HG02870 (cell line): ENCODE measurements at regions not wholly inside any gene's neighbourhood (a gene's known extent, or its start where the extent isn't known, plus 50 kb on each side); places are given as distances from the start of the nearest gene placed in this dataset.
"Not testable (repeated sequence)": the region's sequence is repeated elsewhere in the genome, so short reads cannot be mapped to it uniquely, and the experiment has no call there.

Experiments
- ATAC-seq: cut with Tn5 transposase; IDR thresholded peaks from one replicate; pipeline ENCODE4 v1.9.1; 2021; ENCODE audit warnings: mild to moderate bottlenecking, moderate library complexity; ENCODE audit not compliant: unreplicated experiment

DNA sequence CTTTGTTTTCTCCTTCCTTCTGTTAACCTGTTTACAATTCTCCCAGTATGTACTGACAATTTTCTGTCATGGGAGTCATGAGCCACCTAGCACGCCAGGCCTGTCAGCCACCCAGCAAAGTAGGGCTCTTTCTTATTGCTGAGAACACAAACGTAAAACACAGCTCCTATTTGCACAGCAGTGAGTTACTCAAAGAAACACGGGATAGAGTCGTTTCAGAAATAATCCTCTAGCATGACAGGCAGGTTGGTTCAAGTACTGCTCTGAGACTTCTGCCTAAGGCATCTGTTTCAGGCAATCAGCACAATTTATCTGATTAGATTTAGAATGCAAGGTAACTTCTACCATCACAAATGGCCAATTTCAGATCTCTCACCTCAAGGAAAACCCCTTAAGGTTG is 88.8 kb downstream of the CD24 start:
- ATAC-seq, result no peak

DNA sequence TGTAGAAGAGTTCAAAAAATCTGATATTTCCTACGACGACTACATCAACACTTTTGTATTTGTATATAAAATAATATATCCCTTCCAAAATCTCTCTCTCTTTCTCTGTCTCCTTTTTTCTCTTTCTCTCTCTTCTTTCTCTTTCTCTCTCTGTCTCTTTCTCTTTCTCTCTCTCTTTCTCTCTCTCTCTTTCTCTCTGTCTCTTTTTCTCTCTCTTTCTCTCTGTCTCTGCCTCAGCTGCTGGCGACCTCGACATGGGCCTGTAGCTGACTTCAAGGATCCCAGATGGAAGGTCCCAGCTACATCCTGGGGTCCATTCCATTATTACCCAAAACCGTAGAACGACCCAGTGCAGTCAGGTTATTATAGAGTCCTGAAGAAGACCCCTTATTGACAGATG is 90.0 kb downstream of the CD24 start:
- ATAC-seq, result no peak

DNA sequence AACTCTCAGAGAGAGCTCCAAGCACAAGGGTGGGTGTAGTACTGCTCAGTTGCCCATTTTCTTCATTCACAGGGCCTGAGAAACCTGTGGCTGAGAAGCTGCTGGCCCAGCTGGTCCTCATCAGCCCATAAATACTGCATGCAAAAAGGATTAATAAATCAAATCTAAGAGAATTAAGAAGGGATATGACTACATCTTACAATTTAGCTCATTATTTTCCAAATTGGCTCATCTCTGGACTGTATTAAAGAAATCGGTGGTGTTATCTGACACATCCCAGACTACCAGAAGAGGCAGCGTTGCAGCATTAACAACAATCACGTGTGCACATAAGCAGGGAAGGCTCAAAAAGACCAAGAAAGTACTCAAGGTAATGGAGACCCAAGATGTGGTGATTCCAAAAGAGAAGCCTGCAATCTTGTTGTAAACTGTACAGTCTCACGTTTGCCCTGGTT is 90.7 kb downstream of the CD24 start:
- ATAC-seq, result no peak

DNA sequence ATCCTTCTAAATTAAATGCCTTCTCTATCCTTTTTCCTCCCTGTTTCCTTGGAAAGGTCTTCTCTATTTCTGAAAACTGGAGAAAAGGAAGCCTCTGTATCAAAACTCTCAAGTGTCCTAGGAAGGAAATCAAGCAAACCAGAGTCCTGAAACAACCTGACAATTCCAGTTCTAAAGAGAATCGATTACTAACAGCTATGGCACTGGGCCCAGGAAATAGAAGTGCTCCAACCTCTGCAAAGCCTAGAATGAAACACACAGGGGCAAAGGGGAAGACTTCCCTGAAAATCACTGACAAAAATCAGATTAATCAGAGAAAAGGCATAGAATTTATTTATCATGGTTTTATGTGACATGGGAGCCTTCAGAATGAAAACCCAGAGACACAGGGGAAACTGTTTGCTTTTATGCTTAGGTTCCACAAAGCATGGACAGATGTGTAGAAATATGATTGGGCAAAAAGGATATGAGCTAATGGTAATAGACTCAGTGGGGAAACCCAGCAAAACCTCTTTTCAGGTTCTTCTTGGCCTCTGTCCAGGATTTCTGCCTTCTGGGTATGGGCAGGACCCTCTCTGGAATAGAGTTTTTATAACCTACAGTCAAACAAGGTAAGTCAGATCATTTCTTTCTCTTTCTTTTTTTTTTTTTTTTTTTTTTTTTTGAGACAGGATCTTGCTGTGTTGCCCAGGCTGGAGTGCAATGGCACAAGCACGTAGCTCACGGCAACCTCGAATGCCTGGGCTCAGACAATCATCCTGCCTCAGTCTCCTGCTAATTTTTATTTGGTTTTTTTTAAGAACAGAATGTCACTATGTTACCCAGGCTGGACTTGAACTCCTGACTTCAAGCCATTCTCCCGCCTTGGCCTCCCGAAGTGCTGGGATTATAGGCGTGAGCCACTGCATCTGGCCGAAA is 91.7 kb downstream of the CD24 start:
- no peak for ATAC-seq

DNA sequence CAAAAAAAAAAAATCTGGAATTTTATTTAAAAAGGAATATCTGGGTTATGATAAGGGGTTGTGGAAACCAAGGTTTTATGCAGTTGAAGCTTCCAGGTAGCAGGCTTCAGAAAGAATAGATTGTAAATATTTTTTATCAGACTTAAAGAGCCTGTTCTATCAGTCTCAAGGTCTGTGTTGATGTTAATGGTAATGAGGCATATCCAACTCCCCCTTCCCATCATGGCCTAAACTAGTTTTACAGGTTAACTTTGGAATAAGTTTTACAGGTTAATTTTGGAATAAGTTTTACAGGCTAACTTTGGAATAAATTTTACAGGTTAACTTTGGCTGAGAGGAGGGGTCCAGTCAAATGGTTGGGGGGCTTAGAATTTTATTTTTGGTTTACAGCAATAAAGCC is 92.4 kb downstream of the CD24 start:
- ATAC-seq, result no peak

DNA sequence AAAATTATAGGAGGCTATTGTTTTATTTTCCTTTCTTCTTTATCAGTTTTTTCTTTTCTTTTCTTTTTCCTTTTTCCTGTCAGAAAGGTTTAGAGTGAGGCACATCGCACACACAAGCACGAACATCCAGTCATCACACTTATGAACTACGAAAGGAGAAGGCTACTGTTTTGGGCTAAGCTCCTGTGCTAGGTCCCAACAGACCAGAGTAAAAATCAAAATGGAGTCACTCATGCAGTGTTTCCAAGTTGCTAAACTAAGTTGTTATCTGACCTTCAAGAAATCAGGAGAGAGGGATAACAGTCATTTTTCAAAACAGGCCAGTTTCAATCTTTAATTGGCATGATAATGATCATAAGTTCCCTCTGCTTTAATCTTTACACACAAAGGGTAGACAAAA is 93.6 kb downstream of the CD24 start:
- ATAC-seq, result no peak

DNA sequence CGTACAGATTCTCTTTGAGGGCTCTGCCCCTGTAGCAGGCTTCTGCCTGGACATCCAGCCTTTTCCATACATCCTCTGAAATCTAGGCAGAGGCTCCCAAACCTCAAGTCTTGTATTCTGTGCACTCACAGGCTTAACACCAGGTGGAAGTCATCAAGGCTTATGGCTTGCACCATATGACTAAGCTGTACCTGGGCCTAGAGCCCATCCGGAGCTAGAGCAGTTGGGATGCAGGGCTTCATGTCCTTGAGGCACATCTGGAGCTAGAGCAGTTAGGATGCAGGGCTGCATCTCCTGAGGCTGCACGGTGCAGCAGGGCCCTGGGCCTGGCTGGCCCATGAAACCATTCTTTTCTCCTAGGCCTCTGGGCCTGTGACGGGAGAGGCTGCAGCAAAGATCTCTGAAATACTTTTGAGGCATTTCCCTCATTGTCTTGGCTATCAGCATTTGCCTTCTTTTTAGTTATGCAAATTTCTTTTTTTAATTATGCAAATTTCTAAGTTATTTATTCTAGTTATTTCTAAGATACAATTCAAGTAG is 98.7 kb downstream of the CD24 start:
- no peak for ATAC-seq

DNA sequence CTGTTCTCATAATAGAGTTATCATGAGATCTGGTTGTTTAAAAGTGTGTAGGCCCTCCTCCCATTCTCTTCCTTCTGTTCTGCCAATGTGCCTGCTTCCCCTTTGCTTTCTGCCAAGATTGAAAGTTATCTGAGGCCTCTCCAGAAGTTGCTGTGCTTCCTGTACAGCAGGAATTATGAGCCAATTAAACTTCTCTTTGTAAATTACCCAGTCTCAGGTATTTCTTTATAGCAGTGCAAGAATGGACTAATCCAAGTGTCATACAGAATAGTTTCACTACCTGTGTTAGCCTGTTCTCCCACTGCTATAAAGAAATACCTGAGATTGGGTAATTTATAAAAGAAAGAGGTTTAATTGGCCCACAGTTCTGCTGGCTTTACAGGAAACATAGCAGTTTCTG is 100.0 kb downstream of the CD24 start:
- no peak for ATAC-seq

DNA sequence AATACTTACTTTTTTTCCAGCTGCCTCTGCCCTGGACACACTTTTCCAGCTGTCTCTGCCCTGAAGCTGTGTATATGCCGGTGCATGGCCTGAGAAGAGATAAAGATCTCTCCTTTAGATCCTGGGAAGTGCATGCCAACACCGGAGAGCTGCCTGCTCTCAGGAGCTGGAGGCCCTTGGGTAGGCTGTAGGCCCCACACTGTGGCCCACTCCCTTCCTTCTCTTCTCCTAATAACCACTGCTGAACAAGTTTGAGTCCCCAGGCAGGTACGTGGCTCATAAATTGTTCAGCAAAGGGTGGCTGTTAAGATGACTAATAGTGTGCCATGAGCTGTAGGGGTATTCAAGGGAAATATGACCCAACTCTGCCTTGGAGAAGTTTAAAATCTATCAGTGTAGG is 102.5 kb downstream of the CD24 start:
- ATAC-seq, result no peak

DNA sequence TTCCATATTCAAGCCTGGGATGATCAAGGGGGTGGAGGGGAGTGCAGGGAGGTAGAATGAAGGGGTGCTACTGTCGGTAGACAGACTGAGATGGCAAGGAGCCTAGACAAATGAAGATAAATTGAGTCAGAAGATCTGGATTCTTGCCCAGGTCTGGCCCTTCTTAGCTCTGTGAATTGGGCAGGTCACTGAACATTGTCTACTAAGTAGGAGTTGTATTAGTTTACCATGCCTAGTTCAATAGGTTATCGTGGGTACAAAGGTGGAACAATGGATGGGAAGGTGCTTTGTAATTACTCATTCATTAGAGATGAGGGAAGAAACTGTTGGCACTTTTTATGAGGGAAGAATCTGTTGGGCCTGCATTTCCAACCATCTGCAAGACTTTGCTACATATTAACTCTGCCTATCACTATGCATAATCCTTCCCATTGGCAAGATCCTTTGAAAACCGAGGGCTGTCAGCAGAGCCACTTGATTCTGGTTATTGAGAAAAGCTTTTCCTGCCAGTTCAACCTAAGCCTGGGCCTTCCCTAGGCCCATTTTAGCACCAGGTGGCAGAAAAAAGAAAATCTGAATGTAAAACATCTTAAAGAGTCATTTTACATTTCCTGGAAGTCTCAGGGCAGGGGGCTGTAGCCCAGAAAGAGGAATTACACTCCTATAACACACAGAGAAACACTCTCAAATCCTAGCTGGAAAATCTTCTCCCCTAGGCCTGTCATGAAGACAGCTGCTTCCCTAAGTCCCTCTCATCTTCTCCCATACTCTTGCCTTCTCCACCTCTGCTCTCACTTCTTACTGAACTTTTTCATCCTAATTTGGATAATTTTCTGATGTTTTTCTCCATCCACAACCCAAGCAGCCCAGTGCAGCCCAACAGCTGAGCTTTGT is 103.5 kb downstream of the CD24 start:
- ATAC-seq, result no peak

DNA sequence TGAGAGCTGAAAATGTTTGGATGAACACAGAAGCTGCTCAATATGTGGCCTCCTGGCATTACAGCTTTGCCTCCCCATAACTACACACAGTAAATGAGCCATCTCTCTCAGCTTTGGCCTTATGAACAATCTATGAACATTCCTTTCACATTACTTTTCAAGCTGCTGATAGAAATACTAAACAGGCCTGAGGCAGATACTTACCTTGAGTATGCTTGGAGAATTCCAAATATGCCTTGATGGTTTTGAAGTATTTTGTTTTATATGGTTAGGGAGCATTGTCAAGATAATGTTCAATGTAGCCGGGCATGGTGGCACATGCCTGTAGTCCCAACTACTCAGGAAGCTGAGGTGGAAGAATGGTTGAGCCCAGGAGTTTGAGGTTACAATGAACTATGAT is 104.5 kb downstream of the CD24 start:
- no peak for ATAC-seq

DNA sequence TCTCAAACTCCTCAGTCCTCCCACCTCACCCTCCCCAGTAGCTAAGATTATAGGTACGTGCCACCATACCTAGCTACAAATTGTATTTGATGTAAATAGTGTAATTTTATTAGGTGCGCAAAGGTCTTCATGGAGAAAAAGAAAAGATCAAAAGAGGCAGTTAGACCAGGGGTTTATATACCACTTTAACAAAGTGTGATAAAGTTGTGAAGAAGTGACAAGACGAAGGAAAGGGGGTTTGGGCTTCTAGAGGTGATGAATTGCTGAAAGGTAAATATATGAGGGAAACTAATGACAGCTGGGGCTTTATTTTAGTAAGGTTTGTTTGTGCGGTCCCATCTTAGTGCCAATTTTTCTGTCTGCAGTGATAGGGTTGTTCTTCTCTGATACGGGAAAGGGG is 105.3 kb downstream of the CD24 start:
- ATAC-seq, result no peak

DNA sequence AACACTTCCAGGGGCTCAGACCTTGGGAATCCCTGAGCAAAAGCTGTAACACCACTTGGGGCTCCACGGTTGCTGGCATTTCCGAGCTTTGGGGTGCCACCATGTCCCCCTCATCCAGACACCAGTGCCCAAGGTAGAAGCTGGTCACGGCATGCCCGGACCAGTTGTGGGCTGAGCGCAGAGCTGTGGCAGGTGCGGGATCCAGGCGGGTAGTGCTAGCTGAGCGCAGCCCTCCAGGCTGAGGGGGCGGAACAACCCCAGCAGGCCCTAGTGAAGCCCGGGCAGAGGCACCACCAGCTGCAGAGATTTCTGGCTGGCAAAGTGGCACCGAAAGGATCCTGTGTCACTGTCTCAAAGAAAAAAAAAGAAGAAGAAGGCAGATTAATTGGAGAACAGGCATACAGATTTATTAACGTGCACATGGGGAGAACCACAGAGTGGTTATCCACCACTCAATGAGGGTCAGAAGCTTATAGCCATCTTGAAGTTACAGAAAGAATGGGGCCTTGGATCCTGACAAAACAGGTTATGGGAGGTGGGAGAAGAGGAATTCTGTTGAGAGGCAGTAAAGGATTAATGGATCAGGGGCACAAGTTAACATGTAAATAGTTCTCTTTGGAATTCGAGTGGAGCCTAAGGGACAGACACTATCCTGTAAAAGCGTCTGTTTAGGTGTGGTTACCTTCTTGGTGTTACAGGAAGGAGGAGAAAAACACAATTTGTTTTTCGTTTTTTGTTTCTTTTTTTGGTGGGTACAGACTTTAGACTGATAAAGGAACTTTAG is 107.5 kb downstream of the CD24 start:
- no peak for ATAC-seq

DNA sequence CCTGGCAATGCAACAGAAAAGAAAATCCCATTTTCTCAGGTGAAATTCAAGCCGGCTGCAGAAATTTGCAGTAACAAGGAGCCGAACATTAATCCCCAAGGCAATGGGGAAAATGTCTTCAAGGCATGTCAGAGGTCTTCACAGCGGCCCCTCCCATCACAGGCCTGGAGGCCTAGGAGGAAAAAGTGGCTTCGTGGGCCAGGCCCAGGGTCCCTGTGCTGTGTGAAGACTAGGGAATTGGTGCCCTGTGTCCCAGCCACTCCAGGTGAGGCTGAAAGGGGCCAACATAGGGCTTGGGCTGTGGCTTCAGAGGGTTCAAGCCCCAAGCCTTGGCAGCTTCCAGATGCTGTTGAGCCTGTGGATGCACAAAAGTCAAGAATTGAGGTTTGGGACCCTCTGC is 111.7 kb downstream of the CD24 start:
- ATAC-seq, result no peak

DNA sequence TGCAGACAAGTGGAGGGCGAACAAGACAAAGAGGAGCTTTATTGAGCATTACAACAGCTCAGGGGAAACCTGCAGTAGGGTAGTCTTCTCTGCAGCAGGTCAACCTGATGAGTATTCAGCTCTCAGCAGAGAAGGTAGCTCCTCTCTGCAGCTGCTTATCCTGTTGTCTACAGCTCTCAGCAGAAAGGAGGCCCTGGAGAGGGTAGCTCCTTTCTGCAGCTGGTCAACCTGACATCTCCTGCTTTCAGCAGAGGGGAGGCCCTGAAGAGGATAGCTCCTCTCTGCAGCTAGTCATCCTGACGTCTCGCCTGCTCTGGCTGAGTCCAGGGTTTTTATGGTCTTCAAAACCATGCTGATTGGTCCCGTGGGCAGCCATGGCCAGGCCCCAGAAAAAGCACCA is 113.6 kb downstream of the CD24 start:
- no peak for ATAC-seq

DNA sequence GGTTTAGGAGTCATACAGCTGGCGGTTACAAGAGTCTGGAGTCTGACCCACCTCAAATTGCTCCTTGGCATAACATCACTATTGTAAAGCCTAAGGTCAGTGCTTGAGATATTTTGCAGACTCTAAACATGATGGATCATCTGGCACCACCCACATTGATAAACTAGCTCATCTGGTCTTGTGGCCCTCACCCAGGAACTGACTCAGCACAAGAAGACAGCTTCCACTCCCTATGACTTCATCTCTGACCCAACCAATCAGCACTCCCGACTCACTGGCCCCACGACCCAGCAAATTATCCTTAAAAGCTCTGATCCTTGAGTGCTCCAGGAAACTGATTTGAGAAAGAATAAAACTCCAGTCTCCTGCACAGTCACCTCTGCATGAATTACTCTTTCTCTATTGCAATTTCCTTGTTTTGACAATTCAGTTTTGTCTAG is 115.9 kb downstream of the CD24 start:
- ATAC-seq, result no peak

DNA sequence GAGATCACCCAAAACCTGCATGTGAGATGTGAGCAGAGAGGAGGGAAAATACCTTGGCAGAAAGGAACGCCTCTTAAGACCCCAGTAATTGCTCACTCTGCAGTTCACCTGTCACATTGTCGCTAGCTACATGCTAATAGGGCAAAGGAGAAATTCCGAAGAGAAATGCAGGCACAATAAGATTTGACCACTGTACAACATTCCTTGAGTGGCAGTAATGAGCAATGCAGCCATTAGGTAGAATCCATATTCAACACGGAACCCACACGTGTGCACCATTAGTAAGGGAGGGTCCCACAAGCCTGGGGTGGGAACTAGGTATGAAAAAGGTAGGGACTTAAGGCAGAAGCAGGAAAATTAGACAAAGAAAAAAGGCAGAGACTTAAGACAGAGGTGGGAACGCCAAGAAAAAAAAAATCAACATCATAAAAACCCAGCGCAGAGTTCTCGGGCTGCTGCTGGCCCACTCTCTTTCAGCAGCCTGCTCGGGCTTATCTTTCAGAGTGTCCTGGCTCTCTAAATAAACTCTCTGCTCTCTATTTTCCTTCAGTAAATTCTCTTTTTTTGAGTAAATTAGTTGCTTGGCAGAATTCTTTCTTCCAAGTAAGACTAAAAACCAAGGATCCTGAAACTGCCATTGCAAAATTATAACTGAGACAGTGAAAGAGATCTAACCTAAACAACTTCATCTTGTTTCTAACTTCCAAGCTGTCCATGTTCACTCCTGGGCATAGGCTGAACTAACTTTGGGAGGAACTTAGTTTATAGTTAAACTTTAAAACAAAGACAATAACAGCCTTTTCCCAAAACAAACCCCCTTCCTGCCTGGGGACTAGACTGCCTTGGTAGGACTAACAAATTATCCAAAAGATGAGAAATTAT is 116.5 kb downstream of the CD24 start:
- no peak for ATAC-seq

DNA sequence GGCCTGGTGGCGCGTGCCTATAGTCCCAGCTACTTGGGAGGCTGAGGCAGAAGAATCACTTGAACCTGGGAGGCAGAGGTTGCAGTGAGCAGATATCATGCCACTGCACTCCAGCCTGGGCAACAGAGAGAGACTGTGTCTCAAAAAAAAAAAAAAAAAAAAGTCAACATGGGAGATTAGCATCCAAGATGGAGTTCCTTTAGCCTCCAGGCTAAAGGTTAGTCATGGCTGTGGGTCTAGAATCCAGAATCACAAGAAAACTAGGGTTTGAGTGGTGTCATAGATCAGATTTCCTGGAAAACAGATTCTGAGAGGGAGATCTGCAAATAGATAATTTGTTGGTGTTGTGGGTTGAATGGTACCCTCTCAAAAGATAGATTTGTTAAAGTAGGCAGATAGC is 117.2 kb downstream of the CD24 start:
- not testable (repeated sequence) for ATAC-seq

DNA sequence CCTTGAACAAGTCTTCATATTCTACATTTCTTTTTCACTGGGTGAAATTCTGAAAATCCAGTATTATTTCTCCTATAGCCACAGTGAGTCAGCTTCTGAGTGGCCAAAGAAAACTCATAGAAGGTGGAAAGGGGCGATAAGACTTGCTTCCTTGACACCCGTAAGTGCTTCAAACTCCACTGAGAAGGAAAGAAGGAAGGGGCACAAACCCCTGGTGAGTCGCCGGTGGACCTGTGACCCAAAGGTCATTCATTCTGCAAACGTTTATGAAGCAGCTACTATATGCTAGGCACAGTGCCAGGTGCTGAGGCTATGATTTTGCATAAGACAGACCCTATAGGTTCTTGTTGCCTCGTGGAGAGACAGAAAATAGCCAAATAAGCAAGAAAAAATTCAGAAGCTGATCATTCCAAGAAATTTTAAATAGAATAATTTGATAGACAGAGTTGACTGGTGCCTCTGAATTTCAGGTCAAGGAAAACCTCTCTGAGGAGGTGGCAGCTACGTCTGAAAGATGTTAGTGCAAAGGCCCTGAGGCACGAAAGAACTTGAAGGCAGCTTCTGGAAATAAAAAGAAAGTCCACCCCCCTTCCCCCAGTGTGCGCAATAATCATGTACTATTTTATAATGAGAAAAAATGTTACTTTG is 118.2 kb downstream of the CD24 start:
- ATAC-seq, result no peak
